Neutrophil (primary cell): ENCODE measurements at regions not wholly inside any gene's neighbourhood (a gene's known extent, or its start where the extent isn't known, plus 50 kb on each side); places are given as distances from the start of the nearest gene placed in this dataset.

Source experiments
- H3K27ac ChIP-seq: fragments of 200-600 bp; sonication (generic); 2 replicates; pipeline ENCODE4 v1.5.1; 2016; ENCODE audit warnings: mild to moderate bottlenecking, moderate library complexity
- H3K27me3 ChIP-seq: fragments of 200-600 bp; sonication (generic); 2 replicates; pipeline ENCODE4 v1.6.0; 2016; ENCODE audit warnings: mild to moderate bottlenecking
- H3K36me3 ChIP-seq: fragments of 200-600 bp; sonication (generic); 2 replicates; pipeline ENCODE4 v1.5.1; 2017
- H3K4me1 ChIP-seq, 2 experiments: fragments of 200-600 bp in 1 of 2; sonication (generic) in 1 of 2; 1 replicate in 1 of 2; 2 replicates in 1 of 2; pipeline versions ENCODE4 v1.5.1 to v1.6.1; 2013 to 2016; ENCODE audit warnings: low read depth in 1 of 2, low read length in 1 of 2, mild to moderate bottlenecking in 1 of 2, moderate library complexity in 1 of 2; ENCODE audit not compliant: control insufficient read depth in 1 of 2, insufficient read depth in 1 of 2
- H3K4me3 ChIP-seq, 2 experiments: fragments of 200-600 bp in 1 of 2; sonication (generic) in 1 of 2; 1 replicate in 1 of 2; 2 replicates in 1 of 2; pipeline ENCODE4 v1.5.1; 2013 to 2016; ENCODE audit warnings: low read depth in 1 of 2, low read length in 1 of 2, mild to moderate bottlenecking in 1 of 2, moderate library complexity in 1 of 2
- H3K9me3 ChIP-seq: fragments of 200-600 bp; sonication (generic); 2 replicates; pipeline ENCODE4 v1.5.1; 2016
- CTCF ChIP-seq: fragments of 200-600 bp; sonication (generic); IDR thresholded peaks from 2 replicates; pipeline ENCODE4 v1.5.1; 2016; ENCODE audit warnings: antibody characterized with exemption

DNA sequence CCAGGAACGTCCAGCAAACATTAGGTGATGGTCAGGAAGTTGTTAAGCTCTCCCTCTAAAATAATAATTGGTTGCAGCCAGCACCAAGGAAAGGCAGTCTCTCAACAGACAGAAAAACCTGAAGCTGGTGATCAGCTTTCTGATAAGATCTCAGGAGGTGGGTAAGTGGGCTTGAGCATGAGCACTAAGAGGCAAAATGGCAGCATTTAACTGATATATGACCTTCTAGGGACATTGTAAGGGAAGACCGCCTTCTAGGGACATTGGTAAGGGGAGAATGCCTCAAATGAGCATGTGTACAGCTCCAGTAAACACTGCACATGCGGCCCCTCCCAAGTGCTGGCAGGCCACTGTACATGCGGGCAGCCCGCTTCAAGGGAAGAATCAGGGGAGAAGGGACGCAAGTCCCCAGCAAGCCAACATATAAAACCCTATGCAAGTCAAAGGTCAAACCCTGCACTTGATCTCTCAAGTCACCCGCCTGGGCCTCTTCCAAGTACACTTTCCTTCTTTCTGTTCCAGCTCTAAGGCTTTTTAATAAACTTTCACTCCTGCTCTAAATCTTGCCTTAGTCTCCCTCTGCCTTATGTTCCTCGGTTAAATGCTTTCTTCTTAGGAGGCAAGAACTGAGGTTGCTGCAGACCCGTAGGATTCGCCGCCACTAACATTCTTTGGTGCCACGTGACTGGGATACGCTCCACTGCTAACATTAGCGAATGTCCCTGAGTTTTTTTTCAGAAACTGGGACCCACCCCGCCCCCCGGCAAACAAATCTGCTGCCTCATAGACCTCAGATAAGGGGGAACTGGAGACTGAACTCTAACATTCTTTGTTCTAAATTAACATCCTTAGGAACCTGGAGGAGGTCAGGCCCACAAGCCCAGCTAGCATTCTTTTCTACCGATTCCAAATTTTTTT is 463.8 kb downstream of the LPIN1 start:
- Histone ChIP-seq H3K36me3 (no peaks in the 10 kb centered on the region), H3K27me3 (no peaks in the 10 kb centered on the region), H3K9me3 (peaks cover 1% of the 10 kb centered on the region), H3K27ac (no peak overlapping the region), H3K4me1 (no peaks in the 10 kb centered on the region), H3K4me3 (no peak overlapping the region)
- no peak for TF ChIP-seq CTCF

- Histone ChIP-seq H3K27ac (no peak overlapping the region), H3K9me3 (no peaks in the 10 kb centered on the region), H3K4me1 (no peaks in the 10 kb centered on the region), H3K4me3 (no peak overlapping the region), H3K27me3 (no peaks in the 10 kb centered on the region), H3K36me3 (no peaks in the 10 kb centered on the region)
- TF ChIP-seq CTCF: no peak
Measured at GRCh38 chr2:12211326-12212175, 465.1 kb downstream of the LPIN1 start.

DNA sequence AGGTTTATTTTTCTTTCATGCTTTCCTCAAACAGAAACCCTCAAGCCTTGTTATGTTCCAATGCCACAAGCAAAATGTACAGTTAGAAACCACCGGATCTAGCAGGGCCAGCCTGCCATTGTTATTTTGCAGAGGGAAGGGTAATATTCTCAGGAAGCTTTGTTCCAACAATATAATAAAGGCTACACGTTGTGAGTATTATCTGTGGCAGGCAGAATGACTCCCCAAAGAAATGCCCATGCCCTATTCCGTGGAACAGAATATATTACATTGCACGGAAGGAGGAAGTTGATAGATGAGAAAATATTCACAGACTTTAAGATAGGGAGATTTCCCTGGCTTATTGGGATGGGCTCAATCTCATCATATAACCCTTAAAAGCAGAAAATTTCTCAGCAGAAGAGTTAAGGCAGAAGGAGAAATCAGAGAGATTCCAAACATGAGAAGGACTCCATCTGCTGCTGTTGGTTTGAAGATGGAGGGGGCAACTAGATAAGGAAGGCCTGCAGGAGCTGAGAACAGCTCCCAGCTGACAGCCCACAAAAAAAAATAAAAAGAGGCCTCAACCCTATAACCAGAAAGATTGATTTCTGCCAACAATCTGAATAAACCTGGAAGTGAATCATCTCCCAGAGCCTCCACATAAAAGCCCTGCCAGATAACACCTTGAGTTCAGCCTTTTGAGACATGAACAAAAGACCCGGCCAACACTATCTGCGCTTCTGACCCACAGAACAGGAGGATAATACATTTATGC is 466.6 kb downstream of the LPIN1 start:
- Histone ChIP-seq H3K4me3 (no peak overlapping the region), H3K9me3 (no peaks in the 10 kb centered on the region), H3K27ac (no peak overlapping the region), H3K4me1 (no peaks in the 10 kb centered on the region), H3K27me3 (no peaks in the 10 kb centered on the region), H3K36me3 (no peaks in the 10 kb centered on the region)
- TF ChIP-seq CTCF: no peak

DNA sequence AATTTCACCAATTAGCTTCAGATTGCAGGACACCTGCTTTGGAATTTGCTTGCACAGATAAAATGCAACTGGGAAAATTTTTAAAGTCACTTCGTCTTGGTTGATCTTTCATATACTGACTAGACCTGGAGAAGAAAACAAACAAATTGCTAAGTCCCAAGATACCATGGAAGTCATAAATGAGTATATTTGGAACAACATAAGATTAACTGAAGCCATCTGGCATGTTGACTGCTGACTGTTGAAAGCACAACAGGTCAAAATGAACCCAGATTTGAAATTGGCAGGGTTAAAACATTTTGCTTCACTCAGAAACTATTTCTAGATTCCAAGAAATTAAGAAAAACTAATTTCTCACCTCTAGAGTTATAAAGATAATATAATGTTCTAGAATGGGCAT is 470.7 kb downstream of the LPIN1 start:
- no peak for TF ChIP-seq CTCF

DNA sequence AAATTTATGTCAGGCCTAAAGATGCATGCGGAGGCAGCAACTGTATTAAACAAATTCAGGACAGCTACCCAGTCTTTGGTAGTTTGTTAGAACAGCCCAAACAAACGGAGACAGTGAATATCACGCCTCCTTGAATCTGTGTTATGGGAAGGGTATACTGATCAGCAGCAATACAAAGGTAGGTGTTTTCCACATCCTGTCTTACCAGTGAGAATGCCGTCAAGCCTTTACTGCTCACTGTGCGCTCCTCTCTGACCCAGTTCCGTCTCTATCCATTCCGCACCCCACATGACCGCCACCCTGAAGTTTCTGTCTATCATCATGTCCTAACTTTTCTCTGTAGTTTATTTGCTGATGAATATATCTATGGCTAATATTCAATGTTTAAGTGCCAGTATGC is 473.3 kb downstream of the LPIN1 start:
- H3K27me3 ChIP-seq: no peaks in the 10 kb centered on the region
- H3K4me1 ChIP-seq: no peaks in the 10 kb centered on the region
- no peak for TF ChIP-seq CTCF
- H3K9me3 ChIP-seq: no peaks in the 10 kb centered on the region
- H3K4me3 ChIP-seq: no peak overlapping the region
- no peak overlapping the region for H3K27ac ChIP-seq
- no peaks in the 10 kb centered on the region for H3K36me3 ChIP-seq

More for the DNA sequence above, 470.7 kb downstream of the LPIN1 start:
- no peaks in the 10 kb centered on the region for H3K36me3 ChIP-seq
- no peaks in the 10 kb centered on the region for H3K4me1 ChIP-seq
- no peak overlapping the region for H3K27ac ChIP-seq
- H3K4me3 ChIP-seq: no peak overlapping the region
- H3K9me3 ChIP-seq: no peaks in the 10 kb centered on the region
- no peaks in the 10 kb centered on the region for H3K27me3 ChIP-seq
